ENCODE measurements at regions not wholly inside any gene's neighbourhood (a gene's known extent, or its start where the extent isn't known, plus 50 kb on each side); places are given as distances from the start of the nearest gene placed in this dataset.

DNA sequence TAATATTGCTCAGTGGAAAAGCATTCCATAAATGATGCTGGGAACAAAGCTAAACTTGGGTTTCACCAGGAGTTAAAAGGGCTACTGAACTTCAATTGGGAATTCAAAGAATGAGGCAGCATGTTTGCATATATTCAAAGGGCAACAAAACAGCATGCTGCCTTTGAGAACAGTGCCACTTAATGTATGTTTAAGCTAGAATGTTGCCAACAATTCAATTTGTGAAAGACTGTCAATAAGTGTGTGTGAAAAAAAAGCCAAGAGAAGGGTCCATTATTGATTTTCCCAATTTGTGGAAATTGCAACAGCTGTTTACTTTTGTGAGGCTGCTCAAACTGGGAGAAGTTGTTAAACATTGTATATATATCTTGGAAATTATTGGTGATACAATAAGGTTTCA is 701.9 kb upstream of the ACTRT1 start:
- ATAC-seq = no peak
- no peak for TF ChIP-seq POLR2A (IDR thresholded peaks at IDR 0.05)
- no peak for TF ChIP-seq POLR2AphosphoS5 (IDR thresholded peaks at IDR 0.05)
- TF ChIP-seq, protein P1, sequence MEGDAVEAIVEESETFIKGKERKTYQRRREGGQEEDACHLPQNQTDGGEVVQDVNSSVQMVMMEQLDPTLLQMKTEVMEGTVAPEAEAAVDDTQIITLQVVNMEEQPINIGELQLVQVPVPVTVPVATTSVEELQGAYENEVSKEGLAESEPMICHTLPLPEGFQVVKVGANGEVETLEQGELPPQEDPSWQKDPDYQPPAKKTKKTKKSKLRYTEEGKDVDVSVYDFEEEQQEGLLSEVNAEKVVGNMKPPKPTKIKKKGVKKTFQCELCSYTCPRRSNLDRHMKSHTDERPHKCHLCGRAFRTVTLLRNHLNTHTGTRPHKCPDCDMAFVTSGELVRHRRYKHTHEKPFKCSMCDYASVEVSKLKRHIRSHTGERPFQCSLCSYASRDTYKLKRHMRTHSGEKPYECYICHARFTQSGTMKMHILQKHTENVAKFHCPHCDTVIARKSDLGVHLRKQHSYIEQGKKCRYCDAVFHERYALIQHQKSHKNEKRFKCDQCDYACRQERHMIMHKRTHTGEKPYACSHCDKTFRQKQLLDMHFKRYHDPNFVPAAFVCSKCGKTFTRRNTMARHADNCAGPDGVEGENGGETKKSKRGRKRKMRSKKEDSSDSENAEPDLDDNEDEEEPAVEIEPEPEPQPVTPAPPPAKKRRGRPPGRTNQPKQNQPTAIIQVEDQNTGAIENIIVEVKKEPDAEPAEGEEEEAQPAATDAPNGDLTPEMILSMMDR (IDR thresholded peaks at IDR 0.05) = no peak
- no peak for TF ChIP-seq EP300 (IDR thresholded peaks at IDR 0.05)
- no peak overlapping the region for H3K27ac ChIP-seq
- no peaks in the 10 kb centered on the region for H3K4me1 ChIP-seq
- H3K4me3 ChIP-seq = no peak overlapping the region
- H3K36me3 ChIP-seq = no peaks in the 10 kb centered on the region
- no peaks in the 10 kb centered on the region for H3K9me3 ChIP-seq
- H3K27me3 ChIP-seq = no peaks in the 10 kb centered on the region

DNA sequence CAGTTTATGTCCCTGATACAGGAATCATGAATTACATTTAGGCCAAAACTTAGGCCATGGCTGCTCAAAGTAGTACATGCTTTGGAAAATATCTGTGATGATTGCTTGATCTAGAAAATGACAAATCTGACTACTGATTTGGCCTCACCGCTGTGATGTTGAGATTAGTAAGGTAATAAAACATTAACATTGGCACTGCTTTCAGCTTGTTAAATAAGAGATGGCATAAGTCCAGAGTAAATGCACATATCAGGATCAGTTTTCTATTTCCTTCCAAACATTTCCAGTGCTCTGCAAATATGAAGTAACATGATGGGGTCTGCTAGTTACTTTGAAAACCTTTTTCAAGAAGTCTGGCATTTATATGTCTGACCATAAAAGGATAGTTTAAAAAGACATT is 687.3 kb upstream of the ACTRT1 start:
- H3K9me3 ChIP-seq = no peaks in the 10 kb centered on the region
- ATAC-seq = no peak
- WGBS, 2 donors (ENCODE audit: low coverage in 1 of 2) = 33 to 54% methylated on average over 1 of the region's 1 CpG
- H3K27ac ChIP-seq = no peak overlapping the region
- H3K4me3 ChIP-seq = no peak overlapping the region
- no peaks in the 10 kb centered on the region for H3K36me3 ChIP-seq
- H3K4me1 ChIP-seq = no peaks in the 10 kb centered on the region
- H3K27me3 ChIP-seq = no peaks in the 10 kb centered on the region
- TF ChIP-seq POLR2AphosphoS5 (IDR thresholded peaks at IDR 0.05) (no peak), POLR2A (IDR thresholded peaks at IDR 0.05) (no peak), EP300 (IDR thresholded peaks at IDR 0.05) (no peak)
- TF ChIP-seq, protein P1 (IDR thresholded peaks at IDR 0.05) = no peak

DNA sequence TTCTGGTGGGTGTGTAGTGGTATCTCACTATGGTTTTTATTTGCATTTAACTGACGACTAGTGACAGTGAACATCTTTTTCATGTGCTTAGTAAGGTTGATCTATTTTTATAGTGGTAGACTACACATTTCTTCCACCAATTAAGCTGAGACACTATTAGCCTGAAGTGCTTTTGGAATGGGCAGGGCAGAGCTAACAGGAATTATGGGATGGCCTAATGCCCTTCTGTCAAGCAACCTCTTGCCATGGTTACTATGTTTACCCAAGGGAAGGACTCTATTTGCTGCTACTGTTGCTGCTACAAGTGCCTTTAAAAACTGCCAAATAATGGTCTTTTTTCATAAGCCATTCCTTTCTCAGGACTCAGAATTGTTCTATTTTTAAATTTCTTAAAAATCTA is 676.7 kb upstream of the ACTRT1 start:
- TF ChIP-seq POLR2A (IDR thresholded peaks at IDR 0.05) = no peak
- no peak for TF ChIP-seq EP300 (IDR thresholded peaks at IDR 0.05)
- Histone ChIP-seq H3K4me1 (no peaks in the 10 kb centered on the region), H3K27ac (no peak overlapping the region), H3K27me3 (no peaks in the 10 kb centered on the region), H3K9me3 (no peaks in the 10 kb centered on the region), H3K4me3 (no peak overlapping the region), H3K36me3 (no peaks in the 10 kb centered on the region)
- WGBS, 2 donors (ENCODE audit: low coverage in 1 of 2) = 69 to 71% methylated on average over 1 of the region's 1 CpG
- no peak for ATAC-seq

DNA sequence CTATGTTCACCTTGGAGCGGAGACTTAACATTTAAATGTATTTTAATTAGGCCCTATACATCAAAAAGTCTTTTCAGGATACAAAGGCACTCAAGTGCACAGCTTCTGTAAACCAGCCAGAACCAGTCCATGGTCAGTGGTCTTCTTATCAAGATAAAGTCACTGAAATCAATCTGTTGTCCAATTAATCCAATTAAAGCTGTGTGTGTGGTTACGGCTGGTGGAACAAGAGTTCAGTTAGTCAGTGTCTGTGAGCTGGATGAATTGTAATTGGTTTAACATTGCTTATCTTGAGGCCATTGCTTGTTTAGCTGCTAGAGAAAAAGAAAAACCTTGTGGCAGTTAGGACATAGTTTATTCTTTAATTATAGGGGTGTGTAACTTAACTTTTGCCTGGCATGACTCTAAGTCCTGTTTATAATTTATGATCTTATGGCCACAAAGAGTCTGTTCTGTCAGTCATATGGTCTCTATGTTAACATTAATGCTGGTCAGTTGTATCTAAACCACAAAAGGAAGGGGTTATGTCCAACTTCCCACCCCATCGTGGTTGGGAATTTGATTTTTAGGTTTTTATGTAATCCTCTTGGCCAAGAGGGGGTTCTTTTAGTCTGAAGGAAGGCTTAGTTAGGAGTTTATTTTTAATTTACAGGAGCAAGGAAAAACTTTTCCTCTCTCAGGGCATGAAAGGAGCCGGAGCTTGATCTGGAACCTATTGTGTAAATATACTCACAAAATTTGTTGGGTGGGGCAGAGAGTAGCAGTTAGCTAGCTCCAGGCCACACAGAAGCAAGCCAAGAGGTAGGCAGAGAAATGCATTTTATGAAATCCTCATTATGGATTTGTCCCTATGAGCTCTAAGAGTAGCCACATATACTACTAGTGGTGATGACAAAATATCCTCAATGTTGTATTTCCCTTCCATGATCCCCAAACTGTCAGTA is 665.7 kb upstream of the ACTRT1 start:
- Histone ChIP-seq H3K9me3 (no peaks in the 10 kb centered on the region), H3K27ac (no peak overlapping the region), H3K27me3 (no peaks in the 10 kb centered on the region), H3K36me3 (no peaks in the 10 kb centered on the region), H3K4me3 (no peak overlapping the region), H3K4me1 (no peaks in the 10 kb centered on the region)
- 62 to 80% methylated on average over 3 to 4 of the region's 4 CpGs for WGBS, 2 donors (ENCODE audit: low coverage in 1 of 2)
- no peak for TF ChIP-seq EP300 (IDR thresholded peaks at IDR 0.05)
- TF ChIP-seq POLR2AphosphoS5 (IDR thresholded peaks at IDR 0.05) = no peak
- no peak for TF ChIP-seq POLR2A (IDR thresholded peaks at IDR 0.05)
- TF ChIP-seq, protein P1 (IDR thresholded peaks at IDR 0.05) = no peak
- ATAC-seq = no peak

DNA sequence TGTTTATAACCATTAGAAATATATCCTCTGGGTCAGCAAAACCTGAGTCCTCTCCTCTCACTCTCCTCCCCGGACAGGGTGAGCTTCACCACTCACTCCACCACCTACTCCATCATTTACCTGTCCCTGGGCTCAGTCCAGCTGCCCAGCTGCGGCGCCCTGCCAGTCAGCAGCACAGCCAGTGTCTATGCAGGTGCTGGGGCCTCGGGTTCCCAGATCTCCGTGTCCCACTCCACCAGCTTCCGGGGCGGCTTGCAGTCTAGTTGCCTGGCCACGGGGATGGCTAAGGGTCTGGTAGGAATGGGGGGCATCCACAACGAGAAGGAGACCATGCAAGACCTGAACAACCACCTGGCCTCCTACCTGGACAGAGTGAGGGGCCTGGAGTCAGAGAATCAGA is 662.2 kb upstream of the ACTRT1 start:
- H3K4me3 ChIP-seq = no peak overlapping the region
- no peaks in the 10 kb centered on the region for H3K27me3 ChIP-seq
- no peak for ATAC-seq
- TF ChIP-seq, protein P1 (IDR thresholded peaks at IDR 0.05) = no peak
- TF ChIP-seq POLR2AphosphoS5 (IDR thresholded peaks at IDR 0.05) (no peak), POLR2A (IDR thresholded peaks at IDR 0.05) (no peak), EP300 (IDR thresholded peaks at IDR 0.05) (no peak)
- no peaks in the 10 kb centered on the region for H3K36me3 ChIP-seq
- WGBS, 2 donors (ENCODE audit: low coverage in 1 of 2) = 71% methylated on average over 1 of the region's 9 CpGs; no CpG with 5 or more reads in 1 of the 2 donors
- H3K27ac ChIP-seq = no peak overlapping the region
- no peaks in the 10 kb centered on the region for H3K4me1 ChIP-seq
- no peaks in the 10 kb centered on the region for H3K9me3 ChIP-seq
